ENCODE measurements at regions not wholly inside any gene's neighbourhood (a gene's known extent, or its start where the extent isn't known, plus 50 kb on each side); places are given as distances from the start of the nearest gene placed in this dataset.

GRCh38 chr9:119588874-119589744 lies 219.9 kb upstream of the BRINP1 start:
- DNase-seq: no peak

DNA sequence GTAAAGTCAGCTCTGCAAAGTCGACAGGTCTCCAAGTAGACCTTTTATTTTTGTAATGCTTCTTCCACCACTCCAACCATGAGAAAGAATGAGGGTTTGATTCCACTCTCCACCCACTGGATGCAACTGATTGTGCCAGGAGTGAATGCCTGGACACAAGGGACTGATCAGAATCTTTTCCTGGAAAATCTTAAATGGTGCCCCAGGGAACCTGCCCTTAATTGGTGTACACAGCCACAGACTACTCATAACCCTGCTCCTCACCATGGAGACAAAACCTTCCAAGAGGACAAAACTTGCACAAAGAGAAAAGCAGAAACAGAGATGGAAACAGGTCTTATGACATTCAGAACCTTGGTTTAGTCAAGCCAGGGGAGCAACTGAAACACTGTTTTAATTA lies 208.6 kb upstream of the BRINP1 start:
- DNase-seq: no peak

DNA sequence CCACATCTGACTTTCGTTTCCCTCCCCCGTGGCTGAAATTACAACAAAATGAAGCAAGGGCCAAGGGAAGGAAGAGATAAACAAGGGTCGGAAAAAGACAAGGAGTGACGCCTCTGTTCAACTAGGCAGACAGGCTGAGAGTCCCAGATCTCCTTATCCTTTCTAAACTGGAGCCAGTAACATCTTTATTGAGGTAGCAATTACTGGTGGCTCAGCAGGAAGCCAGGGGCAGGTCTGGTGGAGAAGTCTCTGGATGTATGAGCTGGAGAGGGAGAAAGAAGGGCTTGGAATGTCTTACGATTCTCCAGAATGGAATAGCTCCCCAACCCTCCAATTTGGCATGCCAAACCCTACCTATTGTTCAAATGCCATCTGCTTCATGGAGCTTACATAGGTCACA lies 190.8 kb upstream of the BRINP1 start:
- no peak for DNase-seq

DNA sequence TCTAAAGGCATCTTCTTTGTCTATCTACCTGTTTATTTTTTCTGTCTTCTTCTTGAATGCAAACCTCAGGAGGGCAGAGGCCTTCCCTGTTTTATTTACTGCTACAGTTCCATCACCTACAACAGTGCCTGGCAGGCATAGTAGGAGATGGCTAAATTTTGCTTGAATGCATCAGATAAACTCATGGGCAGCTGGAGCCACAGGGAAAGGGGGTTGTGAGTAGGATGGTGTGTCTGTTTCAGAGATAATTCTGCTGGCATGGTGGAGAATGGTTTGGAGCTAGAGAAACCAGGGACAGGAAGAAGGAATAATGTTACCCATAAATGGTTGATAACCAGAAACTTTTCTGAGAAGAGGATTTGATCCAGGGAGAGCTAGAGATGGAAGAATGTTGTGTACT lies 189.8 kb upstream of the BRINP1 start:
- DNase-seq: no peak

- DNase-seq: peak; percentile 76
Observed at GRCh38 chr9:119556129-119556875, 187.1 kb upstream of the BRINP1 start.

DNA sequence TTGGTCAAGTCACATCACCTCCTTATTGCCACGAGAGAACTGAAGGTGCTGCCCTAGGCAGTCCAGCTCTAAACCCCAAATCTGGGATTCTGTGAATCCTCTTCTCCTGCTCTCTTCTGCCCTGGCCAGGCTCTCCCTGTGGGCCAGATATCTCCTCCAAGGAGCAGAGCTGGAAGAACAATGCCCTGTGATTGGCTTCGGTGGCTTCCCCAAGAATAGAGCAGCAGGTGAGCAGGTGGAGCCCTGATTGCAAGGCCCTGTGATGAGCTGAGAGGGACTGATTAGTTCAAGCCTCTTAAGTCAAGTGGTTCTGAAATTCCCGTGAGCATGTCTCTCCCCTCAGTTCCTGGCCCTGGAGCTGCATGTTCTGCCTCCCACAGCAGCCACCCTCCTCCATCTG lies 175.3 kb upstream of the BRINP1 start:
- no peak for DNase-seq

- no peak for DNase-seq
Observed at GRCh38 chr9:119537138-119537537, 167.9 kb upstream of the BRINP1 start.

DNA sequence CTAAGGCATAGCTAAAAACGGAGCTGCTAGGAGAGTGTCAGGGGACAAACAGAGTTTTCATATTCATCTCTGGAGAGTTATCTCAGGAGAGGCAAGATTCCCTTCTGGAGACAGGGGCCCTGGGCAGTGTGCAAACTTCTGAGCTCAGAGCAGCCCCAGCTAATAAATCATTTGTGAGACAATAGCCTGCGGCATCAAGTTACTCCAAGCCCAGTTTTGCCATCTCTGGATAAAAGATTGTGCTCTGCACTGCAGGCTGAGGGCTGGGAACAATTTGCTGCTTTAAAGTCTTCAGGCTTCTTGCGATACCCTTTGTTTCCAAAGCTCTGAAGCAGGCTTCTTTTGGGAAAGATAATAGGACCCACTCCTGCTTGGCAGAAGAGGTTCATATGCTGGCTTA lies 164.3 kb upstream of the BRINP1 start:
- no peak for DNase-seq

DNA sequence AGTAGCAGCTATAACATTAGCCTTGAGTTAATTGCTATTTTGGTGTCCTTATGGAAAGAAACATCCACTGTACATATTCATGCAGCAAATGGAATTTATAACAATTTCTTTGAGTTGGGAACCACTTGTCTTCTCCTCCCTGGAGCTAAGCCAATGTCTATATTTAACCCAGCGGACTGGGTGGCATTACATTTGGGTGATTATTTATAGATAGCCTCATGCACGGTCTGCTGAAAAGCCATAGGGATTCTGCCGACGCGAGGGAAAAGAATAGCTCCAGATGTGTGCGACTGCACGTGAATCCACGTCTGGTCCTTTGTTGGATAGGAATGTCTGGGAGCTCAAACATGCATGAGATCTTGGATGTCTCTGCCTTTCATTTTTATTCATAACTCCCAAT lies 157.5 kb upstream of the BRINP1 start:
- DNase-seq: no peak

DNA sequence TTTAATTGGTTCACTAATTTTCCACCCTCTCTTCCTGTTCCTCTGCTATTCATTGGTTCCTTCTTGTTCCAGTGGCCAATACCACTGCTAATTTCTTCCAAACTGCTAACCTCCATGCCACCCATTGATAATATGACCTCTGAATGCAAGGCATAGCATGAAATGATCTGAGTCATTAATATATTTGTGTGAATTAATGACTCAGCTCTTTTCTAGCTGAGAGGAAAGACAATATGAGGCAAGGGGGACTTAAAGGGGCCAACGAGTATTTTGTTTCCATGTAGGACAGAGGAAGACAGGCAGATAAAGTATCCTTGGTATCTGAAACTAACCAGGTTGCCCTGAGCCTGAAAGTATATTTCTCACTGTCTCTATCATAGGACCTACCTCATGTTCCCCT lies 154.3 kb upstream of the BRINP1 start:
- no peak for DNase-seq

- no peak for DNase-seq
Observed at GRCh38 chr9:119522381-119522780, 153.1 kb upstream of the BRINP1 start.

- DNase-seq: no peak
Observed at GRCh38 chr9:119509291-119509905, 140.2 kb upstream of the BRINP1 start.

GRCh38 chr9:119501374-119501773 lies 132.1 kb upstream of the BRINP1 start:
- DNase-seq: no peak

DNA sequence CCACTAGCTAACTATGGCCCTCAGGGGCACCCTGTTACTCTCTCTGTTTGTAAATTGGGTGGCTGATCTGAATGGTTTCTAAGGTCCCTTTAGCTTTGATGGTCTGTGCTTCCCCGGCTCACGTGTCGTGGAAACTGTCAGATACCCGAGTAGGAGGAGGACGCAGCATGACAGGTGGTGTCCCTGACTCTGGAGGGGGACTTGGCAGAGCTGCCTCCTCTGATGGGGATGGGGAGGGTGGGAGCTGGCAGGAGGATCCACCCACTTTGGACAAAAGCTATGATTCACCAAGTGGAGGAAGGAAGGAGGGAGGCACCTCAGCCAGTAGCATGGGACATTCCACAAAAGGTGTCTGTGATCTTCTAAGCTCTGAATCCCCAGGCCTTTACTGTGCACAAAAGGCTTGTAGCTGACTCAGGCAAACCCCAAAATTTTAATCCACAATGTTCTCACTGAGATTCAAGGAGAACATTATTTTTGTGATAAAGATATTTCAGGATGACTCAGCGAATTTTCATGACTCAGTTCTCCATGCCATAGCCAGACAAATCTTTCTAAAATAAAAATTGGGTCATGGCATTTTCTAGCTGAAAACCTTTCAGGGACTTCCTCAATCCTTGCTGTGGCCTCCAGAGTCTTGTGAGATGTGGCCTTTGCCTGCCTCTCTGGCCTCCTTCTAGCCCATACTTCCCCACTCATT lies 131.0 kb upstream of the BRINP1 start:
- no peak for DNase-seq

DNA sequence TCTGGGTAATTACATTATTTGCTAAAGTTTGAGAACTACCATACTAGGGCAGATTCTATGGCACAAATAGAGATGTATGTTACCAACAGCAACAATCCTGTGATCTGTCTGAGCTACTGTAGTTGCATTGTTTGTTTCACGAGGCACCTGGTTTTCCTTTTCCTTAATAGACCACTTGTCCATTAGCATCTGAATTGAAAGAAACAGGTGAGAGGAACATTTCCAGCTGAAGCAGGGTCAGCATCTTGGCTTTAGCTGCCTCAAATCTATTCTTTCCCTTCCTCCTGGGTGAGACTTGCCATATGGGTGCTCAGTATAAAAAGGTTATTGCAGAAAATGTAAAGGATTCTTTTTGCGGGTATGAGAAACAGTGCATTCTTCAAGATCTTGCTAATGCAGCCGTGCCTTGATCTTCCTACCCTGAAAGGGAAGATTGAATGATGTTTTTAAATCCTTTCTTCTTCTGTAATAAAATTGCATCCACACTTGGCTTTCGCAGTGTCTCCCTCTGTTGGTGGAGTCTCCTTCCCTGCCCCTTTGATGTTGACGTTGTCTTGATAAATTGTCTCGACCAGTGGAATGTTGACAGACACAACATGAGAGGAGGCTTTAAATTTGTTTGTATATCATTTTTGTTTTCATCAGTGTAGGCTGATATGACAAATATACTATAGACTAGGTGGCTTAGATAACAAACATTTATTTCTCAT lies 118.0 kb upstream of the BRINP1 start:
- DNase-seq: no peak

- no peak for DNase-seq
Observed at GRCh38 chr9:119483153-119483552, 113.9 kb upstream of the BRINP1 start.

DNA sequence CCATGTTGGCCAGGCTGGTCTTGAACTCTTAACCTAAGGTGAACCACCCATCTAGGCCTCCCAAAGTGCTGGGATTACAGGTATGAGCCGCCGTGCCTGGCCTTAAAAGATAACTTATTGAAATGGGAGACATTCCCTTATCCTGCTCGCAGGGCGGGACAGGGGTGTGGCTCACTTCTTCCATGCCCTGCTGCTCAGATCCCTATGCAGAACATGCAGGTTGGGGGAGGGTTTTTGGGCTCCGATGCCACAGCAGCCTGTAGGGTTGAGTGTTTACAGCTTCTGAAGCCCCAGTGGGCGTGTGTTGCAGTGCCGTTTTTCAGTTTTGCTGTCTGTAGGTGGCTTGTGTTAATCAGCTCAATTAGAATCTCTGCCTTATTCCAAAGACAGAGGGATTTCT lies 108.0 kb upstream of the BRINP1 start:
- no peak for DNase-seq

DNA sequence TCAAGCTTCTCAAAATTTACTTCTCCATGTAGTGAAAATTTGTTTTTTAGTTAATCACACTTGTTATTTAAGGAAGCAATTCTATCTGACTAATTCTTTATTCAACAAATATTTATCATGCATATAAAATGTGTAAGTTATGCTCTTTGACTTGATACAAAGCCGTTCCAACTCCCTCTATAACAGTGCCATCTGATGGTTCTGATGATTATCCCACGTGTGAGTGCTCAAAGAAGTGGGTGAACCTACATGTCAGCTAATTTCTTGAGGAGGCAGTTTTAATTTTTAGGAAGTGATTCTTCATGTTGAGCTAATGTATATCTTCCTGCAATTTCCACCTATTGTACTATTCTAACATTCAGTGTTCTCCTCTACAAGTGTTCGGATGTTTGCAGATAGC lies 88.8 kb upstream of the BRINP1 start:
- DNase-seq: no peak

DNA sequence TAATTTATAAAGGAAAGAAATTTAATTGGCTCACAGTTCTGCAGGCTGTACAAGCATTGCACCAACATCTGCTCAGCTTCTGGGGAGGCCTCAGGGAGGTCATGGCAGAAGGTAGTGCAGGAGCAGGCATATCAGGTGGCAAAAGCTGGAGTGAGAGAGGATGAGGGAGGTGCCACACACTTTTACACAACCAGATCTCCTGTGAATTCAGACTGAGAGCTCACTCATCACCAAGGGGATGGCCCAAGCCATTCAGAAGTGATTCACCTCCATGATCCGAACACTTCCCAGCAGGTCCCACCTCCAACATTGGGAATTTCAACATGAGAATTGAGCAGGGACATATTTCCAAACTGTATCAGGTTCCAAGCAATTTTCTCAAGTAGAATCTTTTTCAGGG lies 84.7 kb upstream of the BRINP1 start:
- no peak for DNase-seq

DNA sequence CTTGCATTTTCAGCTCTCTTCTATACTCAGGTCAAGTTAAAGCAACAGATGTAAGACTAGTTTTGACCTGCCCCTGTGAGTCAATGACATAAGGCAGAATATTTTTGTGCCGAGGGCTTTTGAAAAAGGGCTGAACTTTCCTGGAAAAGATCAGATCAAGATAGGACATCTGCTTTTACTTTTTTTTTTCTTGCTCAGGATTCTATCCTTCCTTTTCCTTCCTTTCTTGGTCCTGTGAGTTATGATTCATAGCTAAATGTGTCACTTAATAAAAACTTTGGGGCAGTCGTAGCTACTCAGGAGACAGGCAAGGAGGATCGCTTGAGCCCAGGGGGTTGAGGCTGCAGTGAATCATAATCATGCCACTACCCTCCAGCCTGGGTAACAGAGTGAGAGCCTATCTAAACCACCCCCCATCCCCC lies 84.3 kb upstream of the BRINP1 start:
- no peak for DNase-seq

- no peak for DNase-seq
Observed at GRCh38 chr9:119451426-119451825, 82.2 kb upstream of the BRINP1 start.

GRCh38 chr9:119443179-119443578 lies 73.9 kb upstream of the BRINP1 start:
- no peak for DNase-seq

GRCh38 chr9:119441832-119442231 lies 72.6 kb upstream of the BRINP1 start:
- no peak for DNase-seq

All from right hindlimb (tissue), 1 donor.